GM23338 (cell line): ENCODE measurements at regions not wholly inside any gene's neighbourhood (a gene's known extent, or its start where the extent isn't known, plus 50 kb on each side); places are given as distances from the start of the nearest gene placed in this dataset.

ENCODE experiments used
- ATAC-seq: fragments of 200-7000 bp; cut with Tn5 transposase; 3 replicates; pipeline ENCODE4 v1.9.1; 2020
- DNase-seq: peaks from one replicate; pipeline ENCODE4 v3.0.0-alpha.2; 2015; ENCODE audit warnings: low spot score
- H2AFZ ChIP-seq: fragments of 200-600 bp; sonication (generic); 2 replicates; pipeline ENCODE4 v1.8.0; 2016; ENCODE audit warnings: antibody characterized with exemption, mild to moderate bottlenecking, moderate library complexity
- H3F3A ChIP-seq: fragments of 200-600 bp; sonication (generic); replicated peaks from 2 replicates; pipeline ENCODE4 v1.8.0; 2017; ENCODE audit warnings: antibody characterized with exemption, mixed run types, low read depth
- H3K27ac ChIP-seq: fragments of 200-600 bp; sonication (generic); 2 replicates; pipeline ENCODE4 v1.6.1; 2016; ENCODE audit warnings: low read depth
- H3K27me3 ChIP-seq: fragments of 200-600 bp; sonication (generic); 2 replicates; pipeline ENCODE4 v1.8.0; 2016; ENCODE audit warnings: mild to moderate bottlenecking, mixed run types, moderate library complexity; ENCODE audit not compliant: insufficient read depth
- H3K36me3 ChIP-seq: fragments of 200-600 bp; sonication (generic); 2 replicates; pipeline ENCODE4 v1.8.0; 2016; ENCODE audit warnings: mild to moderate bottlenecking; ENCODE audit not compliant: insufficient read depth
- H3K4me1 ChIP-seq: fragments of 200-600 bp; sonication (generic); 2 replicates; pipeline ENCODE4 v1.8.0; 2016; ENCODE audit warnings: mild to moderate bottlenecking, moderate library complexity; ENCODE audit not compliant: insufficient read depth
- H3K4me2 ChIP-seq: fragments of 200-600 bp; sonication (generic); 2 replicates; pipeline ENCODE4 v1.7.1; 2017; ENCODE audit warnings: mixed run types
- H3K4me3 ChIP-seq: fragments of 200-600 bp; sonication (generic); 2 replicates; pipeline ENCODE4 v1.6.1; 2016; ENCODE audit warnings: mixed run types
- H3K79me2 ChIP-seq: fragments of 200-600 bp; sonication (generic); replicated peaks from 2 replicates; pipeline ENCODE4 v1.8.0; 2017; ENCODE audit warnings: mild to moderate bottlenecking; ENCODE audit not compliant: insufficient read depth
- H3K9me2 ChIP-seq: fragments of 200-600 bp; sonication (generic); 2 replicates; pipeline ENCODE4 v1.8.0; 2017; ENCODE audit not compliant: insufficient read depth
- H4K20me1 ChIP-seq: fragments of 200-600 bp; sonication (generic); replicated peaks from 2 replicates; pipeline ENCODE4 v1.8.0; 2017; ENCODE audit warnings: mild to moderate bottlenecking; ENCODE audit not compliant: insufficient read depth
- H3K27ac Mint-ChIP-seq: 2 replicates; pipeline ENCODE4 v1.8.0; 2020; ENCODE audit warnings: inconsistent platforms, mild to moderate bottlenecking, moderate library complexity, mixed read lengths
- H3K27me3 Mint-ChIP-seq: 3 replicates; pipeline ENCODE4 v1.8.0; 2022; ENCODE audit warnings: low read depth, mild to moderate bottlenecking, moderate library complexity, mixed read lengths, inconsistent platforms; ENCODE audit not compliant: insufficient read depth, poor library complexity
- H3K36me3 Mint-ChIP-seq: 3 replicates; pipeline ENCODE4 v1.8.0; 2021; ENCODE audit warnings: low read depth, mild to moderate bottlenecking, inconsistent platforms, moderate library complexity, mixed read lengths
- H3K4me1 Mint-ChIP-seq: 3 replicates; pipeline ENCODE4 v1.8.0; 2020; ENCODE audit warnings: mild to moderate bottlenecking, inconsistent platforms, mixed read lengths
- H3K4me3 Mint-ChIP-seq: 3 replicates; pipeline ENCODE4 v1.8.0; 2021; ENCODE audit warnings: moderate library complexity, mild to moderate bottlenecking, inconsistent platforms, mixed read lengths
- H3K9me3 Mint-ChIP-seq: 3 replicates; pipeline ENCODE4 v1.8.0; 2020; ENCODE audit warnings: moderate library complexity, mild to moderate bottlenecking, inconsistent platforms, mixed read lengths
- CREB1 ChIP-seq: fragments of 250-450 bp; sonication (Bioruptor Pico); IDR thresholded peaks from 2 replicates; pipeline ENCODE4 v1.5.0; 2020; ENCODE audit warnings: low read depth, mild to moderate bottlenecking, moderate library complexity
- EZH2 ChIP-seq: fragments of 200-600 bp; sonication (generic); IDR thresholded peaks from one replicate; pipeline ENCODE4 v1.8.0; 2017; ENCODE audit warnings: antibody characterized with exemption, mild to moderate bottlenecking, low read depth; ENCODE audit not compliant: unreplicated experiment
- EZH2phosphoT487 ChIP-seq: fragments of 200-600 bp; sonication (generic); IDR thresholded peaks from one replicate; pipeline ENCODE4 v1.8.1; 2018; ENCODE audit warnings: antibody characterized with exemption; ENCODE audit not compliant: unreplicated experiment
- POLR2AphosphoS5 ChIP-seq: IDR thresholded peaks from 2 replicates; pipeline ENCODE4 v1.6.1; 2016; ENCODE audit warnings: antibody characterized with exemption, low read depth
- STAT1 ChIP-seq: IDR thresholded peaks from one replicate; pipeline ENCODE4 v1.6.1; 2016; ENCODE audit warnings: antibody characterized with exemption; ENCODE audit not compliant: unreplicated experiment
- ZNF114 ChIP-seq: fragments of 250-450 bp; sonication (Bioruptor Pico); IDR thresholded peaks from 2 replicates; pipeline ENCODE4 v1.5.0; 2020; ENCODE audit warnings: mild to moderate bottlenecking, moderate library complexity
- ZNF462 ChIP-seq: fragments of 250-450 bp; sonication (Bioruptor Pico); IDR thresholded peaks from 2 replicates; pipeline ENCODE4 v1.5.0; 2020; ENCODE audit warnings: mild to moderate bottlenecking, moderate library complexity

GRCh38 chr21:23021481-23021880, 2023.3 kb downstream of the NCAM2 start (continued):
- no peak for TF ChIP-seq ZNF462 (CRISPR knock-in tag)
- no peak for TF ChIP-seq ZNF114 (CRISPR knock-in tag)
- TF ChIP-seq EZH2phosphoT487, result no peak
- no peak for TF ChIP-seq POLR2AphosphoS5
- no peak for TF ChIP-seq STAT1
- TF ChIP-seq EZH2, result no peak

GRCh38 chr21:23026878-23027277, 2028.7 kb downstream of the NCAM2 start:
- Histone ChIP-seq H2AFZ (no peak overlapping the region), H3K79me2 (no peaks in the 10 kb centered on the region), H3K4me1 (no peaks in the 10 kb centered on the region), H3K9me2 (no peaks in the 10 kb centered on the region), H3K27ac (no peak overlapping the region), H3K36me3 (no peaks in the 10 kb centered on the region), H3K4me3 (no peak overlapping the region), H3K27me3 (no peaks in the 10 kb centered on the region), H3F3A (no peaks in the 10 kb centered on the region), H4K20me1 (no peaks in the 10 kb centered on the region), H3K4me2 (no peak overlapping the region)
- no peak overlapping the region for H3K4me3 Mint-ChIP-seq
- DNase-seq, result no peak
- no peak overlapping the region for H3K27ac Mint-ChIP-seq
- no peaks in the 10 kb centered on the region for H3K36me3 Mint-ChIP-seq
- no peak for TF ChIP-seq CREB1
- peaks cover 3% of the 10 kb centered on the region; the same call in 1 of the 3 replicates for H3K9me3 Mint-ChIP-seq
- no peaks in the 10 kb centered on the region for H3K27me3 Mint-ChIP-seq
- ATAC-seq, result no peak
- no peaks in the 10 kb centered on the region for H3K4me1 Mint-ChIP-seq
